GM18907 (cell line): ENCODE measurements at regions not wholly inside any gene's neighbourhood (a gene's known extent, or its start where the extent isn't known, plus 50 kb on each side); places are given as distances from the start of the nearest gene placed in this dataset.

Experiments
- ATAC-seq: cut with Tn5 transposase; IDR thresholded peaks from one replicate; pipeline ENCODE4 v1.9.1; 2021; ENCODE audit warnings: mild to moderate bottlenecking, moderate library complexity; ENCODE audit not compliant: unreplicated experiment

- no peak for ATAC-seq
These were observed 298.6 kb downstream of the SEC14L1 start for GRCh38 chr17:77439189-77440018.

GRCh38 chr17:77440560-77440981, 299.8 kb downstream of the SEC14L1 start:
- ATAC-seq, result no peak

DNA sequence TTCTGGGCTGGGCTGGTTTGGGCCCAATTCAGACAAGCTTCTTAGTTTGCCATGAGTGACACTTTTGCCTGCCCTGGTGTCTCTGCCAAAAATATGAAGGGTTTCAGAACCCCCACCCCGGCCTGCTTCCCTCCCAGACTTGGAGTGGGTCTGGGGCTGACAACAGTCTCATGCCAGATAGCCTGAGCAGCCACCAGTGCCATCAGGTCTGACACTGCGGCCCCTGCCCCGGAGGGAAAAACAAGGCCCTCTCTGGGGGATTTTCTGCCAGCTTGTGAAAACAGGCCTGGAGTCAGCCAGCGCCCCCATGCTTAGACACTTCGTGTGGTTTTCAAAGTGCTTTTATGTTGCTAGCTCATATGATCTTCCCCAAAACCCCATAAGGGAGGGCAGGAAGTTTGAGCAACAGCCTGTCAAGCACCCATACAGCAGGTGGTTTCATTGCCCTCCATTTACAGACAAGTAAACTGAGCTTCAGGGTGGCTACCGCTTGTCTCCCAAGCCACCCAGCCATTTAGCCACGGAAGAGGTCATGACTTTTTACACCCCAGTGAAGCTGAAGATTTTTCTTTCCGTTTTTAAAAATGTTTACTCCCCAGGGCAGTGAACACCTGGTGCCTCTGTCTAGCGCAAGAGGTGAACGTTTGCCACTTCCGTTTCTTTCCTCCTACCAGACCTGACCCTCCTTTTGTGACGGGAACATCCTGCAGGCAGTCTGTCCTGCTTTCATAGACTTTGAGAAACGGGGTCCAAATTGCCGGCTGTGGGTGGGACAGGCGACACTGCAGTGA, 300.6 kb downstream of the SEC14L1 start:
- ATAC-seq, result peak; percentile 56

DNA sequence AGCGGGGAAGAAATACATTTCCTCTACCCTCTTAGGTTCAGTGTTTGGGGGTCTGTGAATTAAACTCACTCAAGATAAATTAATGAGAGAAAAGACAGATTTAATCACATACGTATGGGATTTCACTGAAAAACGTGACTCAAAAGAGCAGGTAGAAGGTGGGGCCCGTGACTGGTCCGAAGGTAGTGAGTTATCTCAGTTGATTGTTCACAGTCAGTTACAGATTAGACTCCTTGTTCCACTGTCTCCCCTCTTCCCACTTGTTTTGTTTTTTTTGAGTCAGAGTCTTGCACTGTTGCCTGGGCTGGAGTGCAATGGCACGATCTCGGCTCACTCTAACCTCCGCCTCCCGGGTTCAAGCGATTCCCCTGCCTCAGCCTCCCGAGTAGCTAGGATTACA, 301.2 kb downstream of the SEC14L1 start:
- ATAC-seq, result no peak

- no peak for ATAC-seq
These were observed 302.4 kb downstream of the SEC14L1 start for GRCh38 chr17:77442976-77443747.

DNA sequence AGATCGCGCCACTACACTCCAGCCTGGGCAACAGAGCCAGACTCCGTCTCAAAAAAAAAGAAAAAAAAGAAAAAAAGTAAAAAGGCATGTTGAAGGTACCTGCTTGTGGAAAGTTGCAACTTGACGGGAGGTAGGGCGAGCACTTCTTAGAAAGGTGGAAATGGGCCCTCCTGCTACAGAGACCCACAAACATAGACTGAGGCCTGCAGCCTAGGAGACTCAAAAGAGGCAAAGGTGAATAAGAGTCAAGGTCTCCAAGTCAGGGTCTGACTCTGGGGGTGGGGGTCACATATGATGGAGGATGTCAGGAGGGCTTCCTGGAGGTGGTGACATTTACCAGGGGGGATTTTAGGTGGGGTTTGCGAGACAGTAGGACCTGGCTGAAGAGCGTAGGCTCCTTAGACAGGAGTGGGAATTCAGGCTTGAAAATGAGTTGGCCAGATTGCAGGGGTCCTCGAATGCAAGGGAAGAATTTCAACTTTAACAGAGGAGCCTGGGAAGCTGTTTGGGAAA, 303.0 kb downstream of the SEC14L1 start:
- no peak for ATAC-seq

- no peak for ATAC-seq
These were observed 303.8 kb downstream of the SEC14L1 start for GRCh38 chr17:77444628-77444983.

- peak; percentile 43 for ATAC-seq
These were observed 304.4 kb downstream of the SEC14L1 start for GRCh38 chr17:77444984-77445759.

DNA sequence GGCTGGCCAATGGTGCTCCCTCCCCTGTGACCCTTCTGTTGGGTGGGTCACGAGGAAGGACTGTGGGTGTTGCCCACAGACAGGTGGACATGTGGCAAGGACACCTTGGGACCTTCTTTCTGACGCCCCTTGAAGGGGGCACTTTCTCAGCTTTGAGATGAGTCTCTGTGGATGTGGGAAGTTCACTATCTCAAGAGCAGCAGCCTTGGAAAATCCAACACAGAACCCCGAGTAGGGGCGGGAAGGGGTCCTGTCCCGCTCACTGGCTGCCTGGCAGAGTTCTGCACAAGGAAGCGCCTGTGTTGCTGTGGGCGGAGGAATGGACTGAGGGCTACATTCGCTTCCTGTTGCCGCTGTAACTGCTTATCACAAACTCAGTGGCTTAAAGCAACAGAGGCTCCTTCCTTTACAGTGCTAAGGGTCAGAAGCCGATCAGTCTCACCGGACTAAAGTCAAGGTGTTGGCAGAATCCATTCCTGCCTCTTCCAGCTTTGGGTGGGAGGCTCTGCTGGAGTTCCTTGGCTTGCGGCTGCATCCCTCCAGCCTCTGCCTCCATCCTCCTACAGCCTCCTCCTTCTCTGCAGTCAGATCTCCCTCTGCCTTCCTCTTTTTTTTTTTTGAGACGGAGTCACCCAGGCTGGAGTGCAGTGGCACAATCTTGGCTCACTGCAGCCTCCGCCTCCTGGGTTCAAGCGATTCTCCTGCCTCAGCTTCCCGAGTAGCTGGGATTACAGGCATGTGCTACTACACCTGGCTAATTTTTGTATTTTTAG, 305.2 kb downstream of the SEC14L1 start:
- ATAC-seq, result peak; percentile 27

DNA sequence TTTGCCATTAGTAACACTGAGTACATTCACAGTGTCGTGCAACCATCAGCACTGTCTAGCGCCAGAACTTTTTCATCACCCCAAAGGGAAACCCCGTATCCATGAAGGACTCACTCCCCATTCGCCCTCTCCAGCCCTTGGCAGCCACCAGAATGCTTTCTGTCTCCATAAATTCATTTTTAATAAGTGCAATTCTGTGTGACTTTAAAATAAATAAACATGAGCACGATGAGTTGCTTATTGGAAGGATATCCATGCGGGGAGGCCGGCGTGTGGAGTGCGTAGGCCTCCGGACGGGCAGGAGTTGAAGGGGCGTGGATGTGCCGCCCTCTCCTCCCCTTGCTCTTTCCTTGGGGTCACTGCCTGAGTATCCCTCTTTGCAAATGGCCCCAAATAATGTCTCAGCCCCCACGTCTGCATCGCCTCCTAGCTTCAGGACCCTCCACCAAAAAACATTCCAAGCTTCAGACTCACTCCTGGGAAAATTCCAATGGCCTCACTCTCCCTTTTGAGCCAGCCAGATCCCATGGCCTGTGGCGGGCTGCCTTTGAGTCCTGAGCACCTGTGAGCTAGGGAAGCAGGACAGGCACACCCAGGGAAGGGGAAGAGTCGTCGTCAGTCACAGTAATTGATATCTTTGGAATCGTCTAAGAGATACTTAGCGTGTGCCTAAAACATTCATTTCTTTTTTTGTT, 306.3 kb downstream of the SEC14L1 start:
- ATAC-seq, result no peak

DNA sequence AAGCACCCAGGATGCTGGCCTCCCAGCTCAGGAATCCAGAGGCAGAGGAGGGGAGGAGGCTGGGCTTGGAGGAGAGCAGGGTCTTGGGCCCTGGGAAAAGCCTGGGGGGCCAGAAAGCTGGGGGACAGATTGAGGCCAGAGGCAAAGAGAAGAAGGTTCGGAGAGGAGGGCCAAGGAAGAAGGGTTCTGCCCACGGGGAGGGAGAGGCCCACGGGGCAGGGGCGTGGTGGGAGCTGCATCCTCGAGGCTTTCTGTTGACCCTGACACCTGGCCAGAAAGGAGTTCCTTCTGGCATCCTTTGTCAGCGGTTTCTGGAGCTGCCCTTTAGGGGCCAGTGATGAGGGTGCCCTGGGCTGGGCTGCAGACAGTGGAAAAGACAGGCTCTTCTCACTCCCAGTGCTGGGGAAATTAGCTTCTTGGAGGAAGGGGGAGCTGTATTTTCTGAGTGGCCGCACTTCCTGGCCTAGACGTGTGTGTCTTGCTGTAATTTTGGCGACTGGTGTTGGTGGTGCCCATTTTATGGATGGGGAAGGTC, 308.7 kb downstream of the SEC14L1 start:
- ATAC-seq, result no peak

DNA sequence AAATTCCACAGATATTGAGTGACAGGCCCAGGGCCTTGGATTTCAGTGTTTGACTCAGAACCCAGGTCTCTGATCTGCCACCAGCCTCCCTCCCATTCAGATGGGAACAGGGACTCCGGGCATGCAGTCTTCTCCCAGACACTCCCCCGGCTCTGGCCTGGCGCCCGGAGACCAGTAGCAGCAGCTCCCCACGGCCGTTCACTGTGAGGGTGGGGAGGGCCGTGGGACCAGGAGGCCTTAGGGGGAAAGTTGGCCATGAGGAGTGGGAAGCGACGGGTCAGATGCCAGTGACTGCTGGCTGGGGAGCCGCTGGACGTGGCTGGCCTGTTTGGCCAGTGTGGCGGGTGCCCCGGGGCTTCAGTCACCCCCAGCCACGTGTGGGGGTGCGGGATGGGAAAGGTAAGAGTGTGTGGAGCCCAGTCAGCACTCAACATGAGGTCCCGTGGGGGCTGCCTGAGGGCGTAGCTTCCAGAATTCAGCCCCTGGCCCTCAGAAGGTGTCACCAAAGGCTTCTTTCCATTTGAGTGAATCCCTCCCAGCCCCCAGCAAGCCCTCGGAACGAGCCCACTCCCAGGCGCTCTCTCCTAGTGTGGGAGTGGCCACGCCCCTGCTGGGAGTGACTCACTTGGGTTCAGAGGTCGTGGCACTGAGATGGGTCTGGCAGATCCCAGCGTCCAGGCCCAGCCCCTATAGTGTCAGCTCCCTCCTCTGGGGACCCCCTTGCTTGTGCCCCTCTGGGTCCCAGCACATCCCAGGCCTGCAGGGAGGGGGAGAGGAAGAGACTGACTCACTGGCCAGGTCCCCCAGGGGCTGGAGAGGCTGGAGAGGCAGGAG, 309.4 kb downstream of the SEC14L1 start:
- no peak for ATAC-seq

GRCh38 chr17:77450742-77451244, 310.0 kb downstream of the SEC14L1 start:
- no peak for ATAC-seq

DNA sequence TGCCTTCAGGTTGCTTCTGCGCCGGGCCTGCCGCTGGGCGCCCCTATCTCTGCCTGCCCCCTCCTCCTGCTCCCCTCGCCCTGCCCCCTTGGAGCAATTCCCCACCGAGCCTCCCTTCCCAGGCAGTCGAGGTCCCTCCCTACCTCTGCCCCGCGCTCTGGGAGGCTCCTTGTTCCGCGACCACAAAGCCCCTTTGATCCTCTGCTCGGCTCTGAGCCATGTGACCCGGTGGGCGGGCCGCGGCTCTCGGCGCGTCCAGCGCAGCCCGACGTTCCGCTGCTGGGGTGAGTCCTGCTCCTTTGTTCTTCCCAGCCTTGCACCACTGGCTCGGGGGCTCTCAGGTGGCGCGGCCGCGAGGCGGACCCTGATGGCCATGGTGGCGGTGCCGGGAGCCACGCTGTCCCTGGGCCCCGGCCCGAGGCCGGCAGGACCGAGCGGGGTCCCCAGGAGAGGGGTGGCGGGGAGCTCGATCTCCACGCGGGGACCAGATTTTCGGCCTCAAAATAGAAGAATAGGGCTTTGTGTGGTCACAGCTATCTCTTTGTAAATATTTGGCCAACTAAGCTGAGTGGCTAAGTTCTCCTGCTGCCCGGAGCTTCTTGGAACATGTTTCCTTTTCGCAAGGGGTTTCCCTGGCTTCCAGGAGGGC, 310.6 kb downstream of the SEC14L1 start:
- ATAC-seq, result no peak

- ATAC-seq, result no peak
These were observed 311.4 kb downstream of the SEC14L1 start for GRCh38 chr17:77451894-77452852.

DNA sequence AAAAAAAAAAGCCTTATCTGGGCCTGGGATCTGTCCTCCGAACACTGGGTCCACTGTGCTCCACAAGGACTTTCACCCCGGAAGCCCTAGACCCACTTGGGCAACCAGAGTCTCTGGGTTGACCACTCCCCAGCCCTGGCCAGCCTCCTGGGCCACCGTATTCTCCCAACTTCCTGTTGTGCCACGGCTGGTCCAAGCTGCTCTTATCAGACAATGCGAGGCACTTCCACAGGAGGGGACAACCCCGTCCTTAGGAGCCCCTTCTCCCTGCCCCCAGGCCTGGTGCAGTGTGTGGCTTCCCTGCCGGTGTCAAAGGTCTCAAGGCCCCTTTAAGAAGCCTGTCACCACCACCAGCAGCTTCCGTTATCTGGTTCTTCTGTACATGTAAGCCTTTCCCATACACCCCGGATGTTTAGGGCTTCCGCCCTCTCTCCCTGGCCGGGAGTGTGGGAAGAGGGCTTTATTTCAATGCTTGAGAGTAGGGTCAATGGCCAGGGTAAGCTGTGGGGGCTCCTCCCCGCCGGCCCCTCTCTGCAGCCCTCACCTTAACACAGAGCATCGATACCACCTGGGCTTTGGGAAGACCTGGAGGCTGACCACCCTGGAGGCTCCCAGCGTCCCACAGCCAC, 313.0 kb downstream of the SEC14L1 start:
- no peak for ATAC-seq
